OCI-LY3 (cell line): ENCODE measurements at regions not wholly inside any gene's neighbourhood (a gene's known extent, or its start where the extent isn't known, plus 50 kb on each side); places are given as distances from the start of the nearest gene placed in this dataset.
A peak's percentile ranks its signal among the peaks of the same experiment; 100 is the strongest.

Source experiments
- H2AFZ ChIP-seq: fragments of 200-600, 300-600 bp; shearing (Covaris generic); 2 replicates; pipeline ENCODE4 v1.6.0; 2014; ENCODE audit warnings: antibody characterized with exemption, low read depth, low read length
- H3K27ac ChIP-seq: fragments of 200-600, 300-600 bp; sonication (generic); 2 replicates; pipeline ENCODE4 v1.5.1; 2014; ENCODE audit warnings: mild to moderate bottlenecking, low read length, moderate library complexity, mixed read lengths
- H3K27me3 ChIP-seq: fragments of 200-600, 300-600 bp; sonication (generic); 2 replicates; pipeline ENCODE4 v1.6.1; 2014; ENCODE audit warnings: low read depth, low read length, mixed read lengths
- H3K36me3 ChIP-seq: fragments of 200-600, 300-600 bp; sonication (generic); replicated peaks from 2 replicates; pipeline ENCODE3; 2014; ENCODE audit warnings: low read depth, low read length, mixed read lengths
- H3K4me1 ChIP-seq: fragments of 300-600, 200-600 bp; sonication (generic); 2 replicates; pipeline ENCODE4 v1.6.1; 2014; ENCODE audit warnings: low read length, mixed read lengths
- H3K4me2 ChIP-seq: fragments of 200-600, 300-600 bp; sonication (generic); 2 replicates; pipeline ENCODE4 v1.6.1; 2014; ENCODE audit warnings: low read length, mixed read lengths
- H3K4me3 ChIP-seq: fragments of 300-600, 200-600 bp; sonication (generic); 2 replicates; pipeline ENCODE4 v1.5.1; 2014; ENCODE audit warnings: antibody characterized with exemption, mild to moderate bottlenecking, low read length, moderate library complexity
- H3K79me2 ChIP-seq: fragments of 300-600, 200-600 bp; shearing (Covaris generic); 2 replicates; pipeline ENCODE4 v1.6.1; 2014; ENCODE audit warnings: mild to moderate bottlenecking, low read length, mixed read lengths
- H3K9ac ChIP-seq: fragments of 300-600, 200-600 bp; shearing (Covaris generic); 2 replicates; pipeline ENCODE4 v1.6.0; 2014; ENCODE audit warnings: mild to moderate bottlenecking, low read length, moderate library complexity
- H3K9me3 ChIP-seq: fragments of 200-600, 300-600 bp; shearing (Covaris generic); 2 replicates; pipeline ENCODE4 v1.6.1; 2014; ENCODE audit warnings: low read length, mixed read lengths; ENCODE audit not compliant: insufficient read depth
- H4K20me1 ChIP-seq: fragments of 200-600, 300-600 bp; sonication (generic); 2 replicates; pipeline ENCODE4 v1.6.1; 2016; ENCODE audit warnings: low read length, mixed read lengths; ENCODE audit not compliant: insufficient read depth
- EZH2phosphoT487 ChIP-seq: fragments of 200-600 bp; shearing (Covaris generic); IDR thresholded peaks from 2 replicates; pipeline ENCODE4 v1.6.1; 2018; ENCODE audit warnings: antibody characterized with exemption, mixed run types, low read depth
- TF ChIP-seq, protein P1 (sequence below): fragments of 200-600, 300-600 bp; sonication (generic); IDR thresholded peaks from 2 replicates; pipeline ENCODE4 v1.5.1; 2014; ENCODE audit warnings: antibody characterized with exemption, low read length, low read depth

DNA sequence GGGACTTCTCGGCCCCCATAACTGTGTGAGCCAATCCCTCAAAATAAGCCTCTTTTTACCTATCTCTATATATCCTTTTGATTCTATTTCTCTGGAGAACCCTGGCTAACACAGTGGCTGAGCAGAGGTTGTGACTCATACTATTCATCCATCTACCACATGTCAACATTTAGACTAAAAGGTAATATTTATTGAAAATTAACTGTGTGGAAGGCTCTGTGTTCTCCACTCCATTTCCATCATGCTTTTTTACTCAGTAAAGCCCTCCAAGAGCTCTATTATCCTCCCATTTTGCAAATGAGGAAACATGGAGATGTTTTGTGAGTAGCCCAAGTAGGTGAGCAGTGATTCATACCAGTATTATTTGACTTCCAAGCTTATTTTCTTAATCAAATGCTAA, 217.9 kb upstream of the DCBLD2 start:
- no peak overlapping the region for H2AFZ ChIP-seq
- H3K4me2 ChIP-seq: no peak overlapping the region
- no peak for TF ChIP-seq EZH2phosphoT487
- TF ChIP-seq, protein P1, sequence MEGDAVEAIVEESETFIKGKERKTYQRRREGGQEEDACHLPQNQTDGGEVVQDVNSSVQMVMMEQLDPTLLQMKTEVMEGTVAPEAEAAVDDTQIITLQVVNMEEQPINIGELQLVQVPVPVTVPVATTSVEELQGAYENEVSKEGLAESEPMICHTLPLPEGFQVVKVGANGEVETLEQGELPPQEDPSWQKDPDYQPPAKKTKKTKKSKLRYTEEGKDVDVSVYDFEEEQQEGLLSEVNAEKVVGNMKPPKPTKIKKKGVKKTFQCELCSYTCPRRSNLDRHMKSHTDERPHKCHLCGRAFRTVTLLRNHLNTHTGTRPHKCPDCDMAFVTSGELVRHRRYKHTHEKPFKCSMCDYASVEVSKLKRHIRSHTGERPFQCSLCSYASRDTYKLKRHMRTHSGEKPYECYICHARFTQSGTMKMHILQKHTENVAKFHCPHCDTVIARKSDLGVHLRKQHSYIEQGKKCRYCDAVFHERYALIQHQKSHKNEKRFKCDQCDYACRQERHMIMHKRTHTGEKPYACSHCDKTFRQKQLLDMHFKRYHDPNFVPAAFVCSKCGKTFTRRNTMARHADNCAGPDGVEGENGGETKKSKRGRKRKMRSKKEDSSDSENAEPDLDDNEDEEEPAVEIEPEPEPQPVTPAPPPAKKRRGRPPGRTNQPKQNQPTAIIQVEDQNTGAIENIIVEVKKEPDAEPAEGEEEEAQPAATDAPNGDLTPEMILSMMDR: no peak
- no peaks in the 10 kb centered on the region for H4K20me1 ChIP-seq
- no peaks in the 10 kb centered on the region for H3K4me1 ChIP-seq
- no peak overlapping the region for H3K27ac ChIP-seq
- H3K36me3 ChIP-seq: no peaks in the 10 kb centered on the region
- H3K9me3 ChIP-seq: no peaks in the 10 kb centered on the region
- no peaks in the 10 kb centered on the region for H3K79me2 ChIP-seq
- H3K4me3 ChIP-seq: no peak overlapping the region
- H3K9ac ChIP-seq: no peak overlapping the region
- no peaks in the 10 kb centered on the region for H3K27me3 ChIP-seq

DNA sequence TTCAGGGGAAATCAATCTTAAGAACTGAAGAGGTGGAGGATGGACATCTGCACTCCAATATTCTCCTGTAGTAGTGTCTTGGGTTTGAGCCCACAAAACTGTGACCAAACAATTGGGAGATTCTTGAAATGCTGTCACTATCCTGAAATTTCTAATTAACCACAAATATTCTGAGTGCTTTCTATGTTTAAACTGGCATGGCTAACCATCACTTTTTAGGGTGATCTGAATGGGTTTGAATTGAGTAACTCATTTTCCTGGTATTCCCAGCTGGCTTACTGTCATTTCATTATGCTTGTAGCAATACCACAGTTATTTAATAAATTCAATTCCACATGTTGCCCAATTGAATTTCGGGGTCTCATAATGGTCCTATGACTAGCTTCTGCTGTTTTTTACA, 216.9 kb upstream of the DCBLD2 start:
- TF ChIP-seq, protein P1: no peak
- no peak for TF ChIP-seq EZH2phosphoT487
- H3K79me2 ChIP-seq: no peaks in the 10 kb centered on the region
- H3K9me3 ChIP-seq: no peaks in the 10 kb centered on the region
- no peak overlapping the region for H3K9ac ChIP-seq
- no peaks in the 10 kb centered on the region for H4K20me1 ChIP-seq
- no peak overlapping the region for H3K27ac ChIP-seq
- no peaks in the 10 kb centered on the region for H3K4me1 ChIP-seq
- H3K4me2 ChIP-seq: no peak overlapping the region
- no peaks in the 10 kb centered on the region for H3K36me3 ChIP-seq
- H3K4me3 ChIP-seq: no peak overlapping the region
- no peaks in the 10 kb centered on the region for H3K27me3 ChIP-seq
- H2AFZ ChIP-seq: no peak overlapping the region

DNA sequence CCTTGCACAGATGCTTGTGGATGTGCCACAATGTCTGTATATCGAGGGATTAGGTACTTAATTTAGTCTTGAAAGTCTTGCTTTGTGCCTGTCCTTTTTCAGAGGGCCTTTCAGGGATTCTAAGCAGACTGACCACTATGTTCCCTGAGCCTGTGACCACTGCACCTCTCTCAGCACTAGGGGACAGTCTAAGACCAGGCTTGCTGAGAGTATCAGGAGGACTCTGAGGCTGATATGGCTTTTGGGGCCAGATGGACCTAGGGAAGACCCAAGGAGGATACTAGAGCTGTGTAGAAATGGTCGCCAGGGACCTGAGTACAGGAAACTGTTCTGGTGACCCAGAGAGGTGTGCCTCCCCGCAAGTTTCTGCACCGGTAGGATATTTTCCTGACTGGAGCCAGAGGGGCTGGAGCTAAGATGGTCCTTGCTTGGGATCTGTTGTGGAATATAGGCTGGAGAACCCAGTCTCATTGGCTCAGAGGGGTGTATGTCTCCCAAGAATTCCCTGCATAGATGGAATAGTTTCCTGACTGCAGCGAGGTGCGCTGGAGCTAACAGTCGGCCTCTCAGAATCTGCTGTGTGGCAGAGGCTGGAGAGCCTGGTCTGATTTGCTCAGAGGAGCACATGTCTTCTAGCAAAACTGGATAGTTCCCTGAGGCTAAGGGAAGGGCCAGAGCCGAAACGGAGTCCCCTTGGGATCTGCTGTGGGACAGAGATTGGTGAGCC, 213.2 kb upstream of the DCBLD2 start:
- H3K36me3 ChIP-seq: no peaks in the 10 kb centered on the region
- no peaks in the 10 kb centered on the region for H3K9me3 ChIP-seq
- H3K4me3 ChIP-seq: no peak overlapping the region
- H4K20me1 ChIP-seq: no peaks in the 10 kb centered on the region
- H2AFZ ChIP-seq: no peak overlapping the region
- TF ChIP-seq, protein P1: peak; percentile 40
- no peak for TF ChIP-seq EZH2phosphoT487
- H3K79me2 ChIP-seq: no peaks in the 10 kb centered on the region
- no peaks in the 10 kb centered on the region; the same call in 1 of the 2 replicates for H3K27me3 ChIP-seq
- H3K27ac ChIP-seq: no peak overlapping the region
- no peak overlapping the region for H3K9ac ChIP-seq
- no peak overlapping the region for H3K4me2 ChIP-seq
- 0 out of 2 replicates have a peak, but pooled peaks cover 4% of the 10 kb centered on the region for H3K4me1 ChIP-seq

DNA sequence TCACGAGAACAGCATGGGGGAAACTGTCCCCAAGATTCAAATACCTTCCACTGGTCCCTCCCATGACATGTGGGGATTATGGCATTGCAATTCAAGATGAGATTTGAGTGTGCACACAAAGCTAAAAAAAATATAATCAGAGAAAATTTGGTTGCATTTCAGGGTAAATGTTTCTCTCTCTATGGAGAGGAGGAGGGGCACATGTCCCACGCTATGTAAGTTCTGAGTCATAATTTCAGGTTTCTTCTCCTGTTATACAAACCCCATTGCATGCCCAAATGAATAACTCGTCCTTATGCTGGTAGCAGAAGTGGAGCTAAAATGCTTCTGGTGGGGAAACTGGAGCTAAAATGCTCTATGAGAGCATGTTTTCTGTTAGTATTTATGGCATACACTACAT, 209.7 kb upstream of the DCBLD2 start:
- no peaks in the 10 kb centered on the region for H3K9me3 ChIP-seq
- H3K36me3 ChIP-seq: no peaks in the 10 kb centered on the region
- no peaks in the 10 kb centered on the region for H4K20me1 ChIP-seq
- H3K27me3 ChIP-seq: no peaks in the 10 kb centered on the region; the same call in 1 of the 2 replicates
- no peak overlapping the region for H3K27ac ChIP-seq
- H2AFZ ChIP-seq: no peak overlapping the region
- H3K4me1 ChIP-seq: 0 out of 2 replicates have a peak, but pooled peaks cover 4% of the 10 kb centered on the region
- no peaks in the 10 kb centered on the region for H3K79me2 ChIP-seq
- no peak overlapping the region for H3K9ac ChIP-seq
- no peak overlapping the region for H3K4me3 ChIP-seq
- H3K4me2 ChIP-seq: no peak overlapping the region
- TF ChIP-seq, protein P1: no peak
- TF ChIP-seq EZH2phosphoT487: no peak
